Fibroblast of skin of abdomen (primary cell): ENCODE measurements at regions not wholly inside any gene's neighbourhood (a gene's known extent, or its start where the extent isn't known, plus 50 kb on each side); places are given as distances from the start of the nearest gene placed in this dataset.

Experiments used
- DNase-seq: peaks from one replicate; pipeline ENCODE4 v3.0.0-alpha.2; 2013

DNA sequence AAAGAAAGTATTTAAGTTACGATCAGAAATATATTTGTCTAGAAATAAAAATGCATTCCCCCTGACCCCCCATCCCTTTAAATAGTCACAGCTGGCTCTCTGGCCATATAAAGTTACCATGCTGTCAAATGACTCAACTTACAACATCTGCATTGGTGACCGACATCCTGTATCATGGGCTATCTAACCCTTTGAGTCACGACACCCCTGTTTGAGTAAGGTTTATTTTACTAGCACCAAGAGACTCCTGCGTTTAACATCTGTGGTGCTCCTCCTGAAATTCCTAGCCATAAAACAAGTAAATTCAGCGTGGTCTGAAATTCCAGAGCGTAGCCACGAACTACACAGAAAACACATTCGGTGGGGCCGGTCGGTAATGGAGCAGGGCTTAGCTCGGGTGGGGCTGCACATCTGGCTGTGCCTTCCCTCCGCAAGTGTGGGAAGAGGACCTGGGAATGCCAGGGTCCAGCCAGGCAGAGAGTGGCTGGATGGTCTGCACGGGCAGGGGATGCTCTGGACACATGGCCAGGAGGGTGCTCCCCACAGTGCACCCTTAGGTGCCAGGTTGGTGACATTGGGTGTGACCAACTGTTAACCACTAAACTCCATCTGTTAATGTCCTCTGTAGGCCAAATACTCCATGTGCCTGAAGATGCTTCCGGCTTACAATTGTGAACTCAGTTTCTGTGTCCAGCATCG lies 53.0 kb upstream of the CLDN14 start:
- peak; percentile 45 for DNase-seq

DNA sequence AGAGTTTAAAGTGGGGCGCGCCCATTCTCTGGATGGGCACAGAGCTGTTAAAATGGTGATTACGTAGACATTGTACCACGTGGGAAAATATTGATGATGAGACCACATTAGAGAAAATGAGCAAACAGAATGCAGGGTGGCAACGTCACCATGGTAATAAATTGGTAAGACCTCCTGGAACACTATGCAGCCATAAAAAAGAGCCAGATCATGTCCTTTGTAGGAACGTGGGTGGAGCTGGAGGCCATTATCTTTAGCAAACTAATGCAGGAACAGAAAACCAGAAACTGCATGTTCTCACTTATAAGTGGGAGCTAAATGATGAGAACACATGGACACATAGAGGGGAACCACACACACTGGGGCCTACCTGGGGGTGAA lies 53.5 kb upstream of the CLDN14 start:
- DNase-seq = no peak

DNA sequence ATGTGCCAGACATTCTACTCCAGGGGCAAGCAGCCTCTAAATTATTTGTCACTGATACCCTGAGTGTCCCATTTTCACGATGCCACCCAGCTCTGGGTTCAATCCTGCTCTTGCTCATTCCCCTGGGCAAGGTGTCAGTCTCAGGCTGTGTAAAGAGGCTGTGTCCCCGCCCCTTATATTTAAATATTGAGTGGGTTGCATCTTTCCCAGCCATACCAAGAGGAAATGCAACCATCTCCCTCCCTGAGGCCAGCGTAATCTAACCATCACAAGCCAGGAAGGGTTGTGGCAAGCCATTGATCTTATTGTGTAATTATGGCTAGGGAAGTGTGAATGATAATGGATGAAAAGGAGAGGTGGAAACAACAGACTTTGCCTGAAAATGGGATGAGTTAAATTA lies 54.7 kb upstream of the CLDN14 start:
- DNase-seq = no peak

DNA sequence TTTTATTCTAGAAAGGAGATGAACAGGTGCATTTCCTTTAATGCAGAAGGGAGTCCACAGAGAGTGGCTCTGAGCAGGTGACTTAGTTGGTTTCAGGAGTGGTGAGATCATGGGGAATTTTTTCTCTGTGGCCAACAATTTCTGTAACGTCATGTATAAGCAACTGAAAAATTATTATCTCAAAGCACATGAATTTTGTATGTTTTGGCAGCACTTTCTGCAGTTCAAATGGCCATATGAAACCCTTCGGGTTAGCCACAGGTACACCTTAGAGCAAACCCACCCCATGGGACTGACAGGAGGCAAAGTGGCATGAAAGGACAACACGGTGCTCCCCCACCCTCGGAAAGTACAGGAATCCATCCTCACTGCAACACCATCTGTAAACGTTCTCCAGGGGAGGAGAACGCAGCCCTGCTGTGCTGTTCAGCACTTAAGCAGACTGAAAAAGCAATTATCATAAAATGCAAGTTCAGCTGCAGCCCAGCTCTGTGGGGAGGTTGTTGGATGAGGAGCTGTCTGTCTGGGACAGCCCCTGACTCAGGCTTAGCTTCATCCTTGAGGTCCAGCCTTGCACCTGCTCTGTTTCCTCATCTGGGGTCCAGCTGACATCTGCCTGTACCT lies 55.8 kb upstream of the CLDN14 start:
- DNase-seq = no peak

DNA sequence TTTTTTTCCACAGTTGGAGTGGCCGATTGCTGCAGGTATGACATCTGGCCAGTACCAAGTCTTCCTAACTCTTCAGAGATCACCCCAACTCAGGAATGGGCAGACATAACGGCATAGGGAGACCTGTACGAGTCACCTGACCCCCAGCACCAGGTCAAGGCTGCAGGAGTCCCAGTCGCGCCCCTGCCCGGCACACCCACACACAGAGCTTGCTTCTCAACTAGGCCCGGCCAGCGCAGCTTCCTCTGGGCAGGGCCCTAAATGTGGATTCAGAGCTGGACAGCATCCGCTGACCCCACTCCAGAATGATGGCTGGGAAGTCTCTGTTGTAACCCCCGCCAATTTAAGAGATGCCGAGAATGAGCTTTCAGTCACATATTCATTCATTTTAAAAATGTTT lies 58.8 kb upstream of the CLDN14 start:
- no peak for DNase-seq

DNA sequence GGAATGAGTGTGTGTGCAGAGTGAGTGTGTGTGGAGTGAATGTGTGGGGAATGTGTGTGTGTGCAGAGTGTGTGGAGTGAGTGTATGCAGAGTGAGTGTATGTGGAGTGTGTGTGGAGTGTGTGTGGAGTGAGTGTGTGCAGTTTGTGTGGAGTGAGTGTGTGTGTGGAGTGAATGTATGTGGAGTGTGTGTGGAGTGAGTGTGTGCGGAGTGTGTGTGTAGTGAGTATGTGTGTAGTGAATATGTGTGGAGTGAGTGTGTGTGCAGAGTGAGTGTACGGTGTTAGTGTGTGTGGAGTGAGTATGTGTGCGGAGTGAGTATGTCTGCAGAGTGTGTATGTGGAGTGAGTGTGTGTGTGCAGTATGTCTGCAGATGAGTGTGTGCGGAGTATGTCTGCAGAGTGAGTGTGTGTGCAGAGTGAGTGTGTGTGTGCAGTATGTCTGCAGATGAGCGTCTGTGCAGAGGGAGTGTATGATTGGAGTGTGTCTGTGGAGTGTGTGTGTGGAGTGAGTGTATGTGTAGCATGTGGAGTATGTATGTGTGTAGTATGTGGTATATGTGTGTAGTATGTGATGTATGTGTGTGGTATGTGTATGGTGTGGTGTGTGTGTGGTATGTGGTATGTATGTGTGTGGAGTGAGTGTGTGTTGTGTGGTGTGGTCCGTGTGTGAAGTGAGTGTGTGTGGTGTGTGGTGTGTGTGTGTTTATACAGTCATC lies 59.7 kb upstream of the CLDN14 start:
- no peak for DNase-seq

DNA sequence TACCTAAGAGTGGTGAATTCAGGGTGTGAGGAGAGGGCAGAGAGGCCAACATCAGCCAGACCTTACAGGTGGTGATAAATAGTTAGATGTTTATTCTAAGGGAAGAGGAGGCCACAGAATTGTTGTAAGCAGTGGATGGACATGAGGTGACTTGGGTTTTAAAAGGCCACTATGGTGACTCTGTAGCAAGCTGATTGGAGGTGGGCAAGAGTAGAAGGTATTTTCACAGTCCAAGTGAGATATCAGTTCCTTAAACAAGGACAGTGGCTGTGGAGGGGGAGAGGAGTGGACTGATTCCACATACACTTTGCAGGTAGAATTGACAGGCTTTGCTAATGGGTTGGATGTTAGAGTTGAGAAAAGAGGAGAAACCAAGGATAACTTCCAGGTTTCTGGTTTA lies 60.8 kb upstream of the CLDN14 start:
- DNase-seq = no peak

DNA sequence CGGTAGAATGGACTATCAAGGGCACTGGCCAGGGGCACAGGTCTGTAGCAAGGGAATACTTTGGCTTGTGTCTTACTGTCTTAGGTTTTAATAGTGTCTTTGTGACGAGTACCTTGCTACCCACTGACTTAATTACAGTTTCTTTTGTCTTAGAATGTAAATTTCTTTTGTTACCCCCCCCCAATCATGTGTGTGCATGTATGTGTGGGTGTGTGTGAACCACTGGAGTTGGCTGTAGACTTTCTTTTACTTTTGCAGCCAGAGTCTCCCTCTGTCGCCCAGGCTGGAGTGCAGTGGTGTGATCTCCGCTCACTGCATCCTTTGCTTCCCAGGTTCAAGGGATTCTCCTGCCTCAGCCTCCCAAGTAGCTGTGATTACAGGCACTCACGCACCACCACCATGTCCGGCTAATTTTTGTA lies 61.8 kb upstream of the CLDN14 start:
- DNase-seq = no peak

DNA sequence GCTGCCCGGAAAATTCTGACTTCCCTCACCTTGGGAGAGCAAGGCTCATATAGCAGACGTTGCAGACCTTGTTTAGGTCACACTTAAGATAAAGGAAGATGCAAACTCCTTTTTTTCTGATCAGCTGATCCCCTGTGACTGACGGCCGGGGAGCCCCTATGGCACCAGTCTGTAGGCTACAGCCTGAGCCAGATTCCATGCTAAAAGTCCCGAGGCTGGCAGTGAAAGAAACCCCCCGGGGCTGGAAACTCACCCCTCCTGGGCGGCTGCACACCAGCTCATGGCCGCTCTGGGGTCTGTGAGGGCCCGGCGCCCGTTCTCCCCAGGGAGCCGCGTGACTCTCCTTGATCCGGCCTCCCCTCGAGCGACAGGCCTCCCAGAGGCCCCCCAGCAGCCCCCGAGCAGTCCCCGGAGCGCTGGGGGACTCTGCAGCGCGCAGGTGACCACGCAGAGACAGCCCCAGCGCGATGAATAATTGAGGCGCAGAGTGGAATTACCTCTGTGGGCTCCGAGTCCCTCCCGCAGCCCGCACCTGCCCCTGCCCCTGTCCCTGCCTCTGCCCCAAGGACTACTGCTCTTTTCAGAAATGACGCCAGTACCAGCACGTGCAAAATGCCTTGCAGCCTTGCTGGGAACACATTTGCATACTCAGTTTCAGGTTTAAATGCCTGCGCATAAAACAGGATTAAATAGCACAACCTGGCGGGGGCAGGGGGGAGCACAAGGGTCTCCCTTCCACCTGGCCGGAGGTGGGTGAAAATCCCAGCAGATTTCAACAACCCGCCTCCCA lies 62.6 kb upstream of the CLDN14 start:
- no peak for DNase-seq

DNA sequence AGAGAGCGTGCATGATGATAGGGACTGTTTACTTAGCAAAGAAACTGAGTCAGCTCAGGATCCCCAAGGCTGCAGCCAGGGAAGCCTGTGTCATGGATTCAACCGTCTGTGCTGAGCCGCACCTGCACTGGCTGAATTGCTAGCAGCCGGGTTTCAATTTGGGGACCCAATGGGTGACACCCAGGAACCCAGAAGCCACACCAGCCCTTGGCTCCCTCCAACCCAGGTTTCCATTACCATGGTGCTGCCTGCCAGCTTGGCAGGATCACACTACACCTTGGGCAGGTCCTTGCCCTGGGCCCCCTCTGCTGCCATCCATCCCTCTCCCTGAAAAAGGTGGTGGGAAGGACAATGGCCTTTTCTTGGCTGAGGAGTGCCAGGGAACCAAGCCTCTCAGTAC lies 64.0 kb upstream of the CLDN14 start:
- no peak for DNase-seq

DNA sequence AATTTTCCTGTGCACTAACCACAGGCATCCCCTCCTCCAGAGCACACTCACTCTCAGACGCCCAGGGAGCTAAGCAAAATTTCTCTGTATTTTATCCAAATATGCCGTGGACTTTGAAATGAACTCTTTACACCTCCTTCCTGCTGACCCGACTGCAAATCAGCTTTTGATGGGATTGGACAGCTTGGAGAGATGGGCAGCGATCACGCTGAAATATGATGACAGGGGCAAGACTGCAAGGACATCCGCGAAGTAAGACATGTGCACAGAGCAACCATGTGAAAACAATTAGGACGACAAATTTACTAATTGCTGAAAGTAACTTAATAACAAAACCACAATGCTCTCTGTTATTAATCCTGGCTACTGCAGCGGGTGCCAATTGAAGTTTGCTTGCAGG lies 64.6 kb upstream of the CLDN14 start:
- DNase-seq = peak; percentile 41

DNA sequence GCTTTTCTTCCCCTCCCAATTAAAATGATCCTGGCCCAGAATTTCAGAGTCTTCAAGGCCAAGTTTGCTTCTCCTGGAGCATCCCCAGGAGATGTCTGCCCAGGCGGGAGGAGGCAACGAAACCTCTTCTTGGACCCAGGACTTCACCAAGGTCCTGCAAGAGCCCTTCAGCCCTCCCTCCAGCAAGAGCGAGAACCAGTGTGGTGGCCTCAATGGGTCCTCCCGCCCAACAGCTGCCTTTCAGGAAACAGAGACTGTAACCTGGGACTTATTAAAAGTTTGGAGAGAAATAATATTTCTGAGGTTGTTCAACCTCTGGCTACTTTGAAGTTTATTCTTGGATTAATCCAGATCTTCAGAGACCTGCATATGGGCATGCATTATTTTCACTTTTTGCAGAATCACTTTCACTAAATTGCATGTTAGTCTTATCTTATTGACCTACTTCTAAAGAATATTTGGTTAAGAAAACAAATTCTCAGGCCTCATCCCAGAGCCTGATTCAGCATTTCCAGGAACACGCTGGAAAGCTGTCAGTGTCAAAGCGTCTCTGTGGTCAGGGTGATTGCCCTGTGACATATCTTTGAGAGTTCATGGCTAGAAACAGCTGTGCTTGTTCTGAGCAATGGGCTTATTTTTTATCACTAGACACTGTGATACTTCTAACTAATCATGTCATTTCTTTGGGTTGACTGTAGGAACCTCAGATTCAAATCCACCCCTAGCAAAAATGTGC lies 66.0 kb upstream of the CLDN14 start:
- peak; percentile 23 for DNase-seq

DNA sequence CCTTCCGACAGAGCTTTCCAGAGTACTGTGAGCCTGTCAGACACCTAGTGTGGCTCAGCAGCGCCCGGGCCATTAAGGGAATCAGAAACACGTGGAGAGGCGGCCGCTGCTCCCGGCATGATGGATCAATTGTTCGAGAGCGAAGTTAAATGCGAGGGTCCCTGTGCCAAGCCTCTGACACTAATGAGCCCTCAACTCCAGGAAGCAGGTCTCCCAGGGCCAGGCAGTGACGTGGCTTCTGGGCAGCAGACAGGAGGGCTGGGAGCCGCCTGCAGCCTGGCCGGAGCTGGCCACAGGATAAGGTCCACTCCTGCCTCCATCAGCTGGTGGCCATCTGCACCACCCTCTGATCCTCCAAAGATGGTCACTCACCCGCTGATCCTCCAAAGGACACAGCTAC lies 67.5 kb upstream of the CLDN14 start:
- no peak for DNase-seq

DNA sequence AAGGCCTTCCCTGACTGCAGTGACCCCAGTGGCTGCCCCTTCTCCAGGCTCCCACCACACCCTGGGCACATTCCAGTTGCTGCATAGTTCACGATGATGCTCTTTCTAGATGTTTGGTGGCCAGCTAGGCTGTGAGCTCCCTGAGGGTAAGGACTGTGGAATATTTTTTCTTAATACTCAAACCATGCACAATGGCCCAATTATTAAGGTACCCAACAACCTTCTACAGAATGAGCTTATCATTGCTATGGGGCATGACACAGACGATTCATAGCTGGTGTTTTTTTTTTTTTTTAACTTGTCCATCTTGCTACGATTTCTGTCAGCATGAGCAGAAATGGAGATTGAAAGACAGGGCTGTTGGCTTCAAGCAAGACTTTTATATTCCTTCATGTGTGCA lies 68.9 kb upstream of the CLDN14 start:
- DNase-seq = no peak

DNA sequence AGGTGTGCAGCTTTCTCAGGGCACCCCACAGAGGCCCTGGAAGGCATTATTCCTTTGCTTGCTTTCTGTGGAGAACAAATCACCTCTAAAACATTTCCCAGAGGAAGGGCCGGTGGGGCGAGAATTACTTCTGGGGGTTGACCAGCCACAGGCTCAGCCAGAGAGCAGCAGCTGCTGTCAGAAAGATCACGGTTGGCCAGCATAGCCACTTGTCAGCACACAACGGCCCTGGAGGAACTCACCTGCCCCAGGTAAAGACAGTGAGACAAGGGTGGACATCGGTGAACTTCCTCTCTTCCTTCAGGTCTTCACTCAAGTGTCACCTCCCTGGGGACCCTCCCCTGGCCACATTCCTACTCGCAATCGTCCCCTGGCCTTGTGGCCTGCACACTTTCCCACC lies 69.5 kb upstream of the CLDN14 start:
- DNase-seq = no peak

DNA sequence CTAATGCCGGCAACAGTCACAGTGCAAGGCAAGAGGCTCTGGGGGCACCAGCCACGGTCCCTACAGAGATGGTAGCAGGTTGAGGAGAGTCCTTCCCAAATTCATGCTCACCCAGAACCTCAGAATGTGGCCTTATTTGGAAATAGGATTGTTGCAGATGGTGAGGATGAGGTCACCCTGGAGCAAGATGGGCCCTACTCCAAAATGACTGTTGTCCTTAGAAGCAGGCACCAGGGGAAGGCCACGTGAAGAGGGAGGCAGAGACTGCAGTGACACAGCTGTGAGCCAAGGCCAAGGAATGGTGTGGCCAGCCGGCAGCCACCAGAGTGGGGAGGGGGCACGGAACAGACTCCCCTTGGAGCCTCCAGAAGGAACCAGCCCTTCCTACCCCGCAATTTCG lies 70.8 kb upstream of the CLDN14 start:
- DNase-seq = peak; percentile 27

DNA sequence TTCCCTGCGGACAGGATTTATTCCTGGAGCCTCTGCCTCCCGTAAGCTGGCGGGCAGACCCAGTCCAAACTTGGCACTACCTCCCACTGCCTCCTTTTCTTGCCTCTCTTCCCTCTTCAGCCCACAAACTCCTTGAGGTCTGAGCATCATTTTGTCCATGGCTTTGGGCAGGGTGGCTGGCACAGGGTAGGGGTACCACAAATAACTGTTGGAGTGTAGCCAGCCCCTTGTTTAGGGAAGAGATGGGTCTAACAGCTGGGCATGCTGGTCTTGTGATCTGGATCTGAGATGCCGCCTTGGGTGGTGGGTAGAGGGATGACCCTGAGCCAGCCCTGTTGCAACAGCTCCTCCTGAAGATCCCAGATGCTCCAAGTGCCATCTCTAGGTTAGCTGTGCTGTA lies 71.4 kb upstream of the CLDN14 start:
- DNase-seq = no peak

DNA sequence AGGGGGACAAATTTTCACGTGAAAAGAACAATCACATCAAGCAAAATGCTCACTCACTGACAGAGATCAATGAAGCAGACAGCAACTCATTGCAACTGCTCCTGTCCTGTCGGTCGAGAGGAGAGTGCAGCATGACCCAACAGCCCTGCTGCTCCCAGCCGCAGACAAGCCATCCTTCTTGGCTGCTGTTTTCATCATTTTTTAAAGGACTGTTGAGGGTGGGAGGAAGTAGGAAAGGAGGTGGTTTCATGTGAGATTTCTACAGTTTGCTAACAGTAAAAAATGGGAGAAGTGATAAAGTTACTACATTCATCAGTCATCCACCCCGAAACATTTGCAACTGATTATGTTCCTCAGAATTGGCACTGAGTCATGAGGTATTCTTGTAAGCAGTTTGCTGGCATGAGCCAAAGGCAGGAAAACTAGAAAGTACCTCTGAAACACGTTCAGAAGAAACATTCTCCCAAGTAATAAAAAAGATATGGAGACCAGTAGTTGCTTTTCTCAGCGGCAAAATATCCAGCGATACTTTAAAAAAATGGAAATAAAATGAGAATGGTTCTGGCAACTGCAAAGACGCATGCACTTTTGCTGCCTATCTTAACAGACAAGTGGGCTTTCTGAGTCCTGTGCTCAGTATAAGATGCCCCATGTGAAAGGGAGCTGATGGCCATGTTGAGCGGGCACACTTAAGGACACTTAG lies 72.0 kb upstream of the CLDN14 start:
- DNase-seq = peak; percentile 98

DNA sequence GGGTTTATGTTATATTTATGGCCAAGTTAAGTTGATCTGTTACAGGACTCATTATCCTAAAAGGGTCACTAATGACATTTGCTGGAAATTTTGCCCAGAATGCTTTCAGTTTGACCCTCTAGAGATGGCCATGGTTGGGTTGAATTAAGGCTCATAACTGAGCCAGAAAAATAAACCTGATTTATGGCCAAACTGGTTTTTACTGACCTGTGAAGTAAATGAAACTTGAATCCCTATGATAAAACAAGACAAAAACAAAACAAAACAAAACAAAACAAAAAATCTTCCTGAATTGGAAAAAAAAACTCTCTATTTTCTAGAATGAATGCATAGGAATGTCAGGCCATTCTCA lies 72.5 kb upstream of the CLDN14 start:
- no peak for DNase-seq

DNA sequence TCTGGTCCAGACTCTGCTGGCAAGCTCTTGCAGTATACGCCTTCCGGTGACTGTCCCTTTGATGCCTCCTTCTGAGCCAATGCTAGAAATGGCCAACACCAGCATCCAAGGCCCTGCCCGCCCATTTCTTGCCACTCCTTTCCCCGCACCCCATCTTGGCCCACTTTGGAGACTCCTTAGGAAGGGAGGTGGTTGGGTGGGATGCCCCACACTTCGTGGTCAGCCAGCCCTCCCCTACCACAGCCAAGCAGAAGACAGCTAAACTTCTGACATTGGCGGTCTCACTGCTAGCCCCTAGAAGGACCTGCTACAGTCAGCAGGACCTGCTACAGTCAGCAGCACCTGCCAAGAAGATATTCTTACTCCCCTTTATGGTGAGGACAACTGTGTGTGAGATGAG lies 73.5 kb upstream of the CLDN14 start:
- no peak for DNase-seq

DNA sequence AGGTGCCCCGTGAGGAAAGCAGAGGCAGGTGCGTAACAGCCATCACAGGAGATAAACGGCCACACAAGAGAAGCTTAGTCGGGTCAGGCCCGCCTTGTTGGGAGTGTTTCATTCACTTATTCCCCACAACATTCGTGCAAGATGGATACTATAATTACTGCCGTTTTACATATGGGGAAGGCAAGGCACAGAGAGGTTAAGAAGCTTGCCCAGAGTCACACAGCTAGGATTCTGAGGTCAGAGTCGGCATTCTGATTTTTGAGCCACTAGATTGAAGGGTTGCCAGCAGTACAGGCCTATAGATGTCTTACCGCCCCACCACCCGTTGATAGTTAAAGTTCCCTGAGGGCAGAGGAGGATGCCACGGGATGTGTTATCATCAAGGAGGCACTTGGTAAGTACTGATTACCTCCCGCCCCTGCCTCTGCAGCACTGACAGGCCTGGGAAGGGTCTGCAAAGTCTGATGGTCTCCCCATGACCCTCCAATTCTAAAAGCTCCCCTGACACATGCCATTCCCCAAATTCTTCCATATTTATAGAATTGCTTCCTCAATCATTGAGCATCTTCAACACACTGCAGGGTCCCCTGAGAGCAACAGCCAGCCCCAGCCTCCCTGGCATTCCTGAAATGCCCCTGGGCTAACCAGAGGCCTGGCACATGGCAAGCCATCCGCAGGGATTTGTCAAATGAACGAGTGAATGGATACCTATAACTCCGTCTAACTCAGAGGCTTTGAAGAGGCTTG lies 74.7 kb upstream of the CLDN14 start:
- no peak for DNase-seq
